ENCODE measurements at regions not wholly inside any gene's neighbourhood (a gene's known extent, or its start where the extent isn't known, plus 50 kb on each side); places are given as distances from the start of the nearest gene placed in this dataset.

DNA sequence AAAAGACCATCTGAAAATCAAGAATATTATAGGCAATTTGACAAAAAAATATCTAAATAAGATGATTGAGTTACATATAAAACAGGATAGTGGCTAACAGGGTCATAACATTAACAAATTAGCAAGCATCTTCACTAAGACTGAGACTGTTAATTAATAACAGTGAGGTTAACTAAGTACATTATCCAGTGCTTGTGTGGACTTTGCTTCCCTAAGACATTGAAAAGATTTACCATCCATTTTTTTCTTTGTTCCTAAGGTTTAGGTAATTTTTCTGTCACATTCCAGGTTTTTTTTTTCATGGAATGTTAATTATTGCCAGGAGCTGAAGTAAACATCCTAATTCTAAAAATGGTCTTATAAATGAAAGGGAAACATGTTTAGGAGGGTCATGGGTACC, 227.6 kb downstream of the ANKRD7 start:
- TF ChIP-seq, protein P1, sequence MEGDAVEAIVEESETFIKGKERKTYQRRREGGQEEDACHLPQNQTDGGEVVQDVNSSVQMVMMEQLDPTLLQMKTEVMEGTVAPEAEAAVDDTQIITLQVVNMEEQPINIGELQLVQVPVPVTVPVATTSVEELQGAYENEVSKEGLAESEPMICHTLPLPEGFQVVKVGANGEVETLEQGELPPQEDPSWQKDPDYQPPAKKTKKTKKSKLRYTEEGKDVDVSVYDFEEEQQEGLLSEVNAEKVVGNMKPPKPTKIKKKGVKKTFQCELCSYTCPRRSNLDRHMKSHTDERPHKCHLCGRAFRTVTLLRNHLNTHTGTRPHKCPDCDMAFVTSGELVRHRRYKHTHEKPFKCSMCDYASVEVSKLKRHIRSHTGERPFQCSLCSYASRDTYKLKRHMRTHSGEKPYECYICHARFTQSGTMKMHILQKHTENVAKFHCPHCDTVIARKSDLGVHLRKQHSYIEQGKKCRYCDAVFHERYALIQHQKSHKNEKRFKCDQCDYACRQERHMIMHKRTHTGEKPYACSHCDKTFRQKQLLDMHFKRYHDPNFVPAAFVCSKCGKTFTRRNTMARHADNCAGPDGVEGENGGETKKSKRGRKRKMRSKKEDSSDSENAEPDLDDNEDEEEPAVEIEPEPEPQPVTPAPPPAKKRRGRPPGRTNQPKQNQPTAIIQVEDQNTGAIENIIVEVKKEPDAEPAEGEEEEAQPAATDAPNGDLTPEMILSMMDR (IDR thresholded peaks at IDR 0.05; ENCODE audit: low read depth, low read length), result no peak
- no peak for TF ChIP-seq EZH2phosphoT487 (IDR thresholded peaks at IDR 0.05; ENCODE audit: low read depth)

All from OCI-LY3 (cell line).